Neutrophil (primary cell): ENCODE measurements at regions not wholly inside any gene's neighbourhood (a gene's known extent, or its start where the extent isn't known, plus 50 kb on each side); places are given as distances from the start of the nearest gene placed in this dataset.

Experiments
- H3K27ac ChIP-seq: fragments of 200-600 bp; sonication (generic); 2 replicates; pipeline ENCODE4 v1.5.1; 2016; ENCODE audit warnings: mild to moderate bottlenecking, moderate library complexity
- H3K27me3 ChIP-seq: fragments of 200-600 bp; sonication (generic); 2 replicates; pipeline ENCODE4 v1.6.0; 2016; ENCODE audit warnings: mild to moderate bottlenecking
- H3K36me3 ChIP-seq: fragments of 200-600 bp; sonication (generic); 2 replicates; pipeline ENCODE4 v1.5.1; 2017
- H3K4me1 ChIP-seq, 2 experiments: fragments of 200-600 bp in 1 of 2; sonication (generic) in 1 of 2; 1 replicate in 1 of 2; 2 replicates in 1 of 2; pipeline versions ENCODE4 v1.5.1 to v1.6.1; 2013 to 2016; ENCODE audit warnings: low read depth in 1 of 2, low read length in 1 of 2, mild to moderate bottlenecking in 1 of 2, moderate library complexity in 1 of 2; ENCODE audit not compliant: control insufficient read depth in 1 of 2, insufficient read depth in 1 of 2
- H3K4me3 ChIP-seq, 2 experiments: fragments of 200-600 bp in 1 of 2; sonication (generic) in 1 of 2; 1 replicate in 1 of 2; 2 replicates in 1 of 2; pipeline ENCODE4 v1.5.1; 2013 to 2016; ENCODE audit warnings: low read depth in 1 of 2, low read length in 1 of 2, mild to moderate bottlenecking in 1 of 2, moderate library complexity in 1 of 2
- H3K9me3 ChIP-seq: fragments of 200-600 bp; sonication (generic); 2 replicates; pipeline ENCODE4 v1.5.1; 2016
- TF ChIP-seq, protein P1 (sequence below): fragments of 200-600 bp; sonication (generic); IDR thresholded peaks from 2 replicates; pipeline ENCODE4 v1.5.1; 2016; ENCODE audit warnings: antibody characterized with exemption

DNA sequence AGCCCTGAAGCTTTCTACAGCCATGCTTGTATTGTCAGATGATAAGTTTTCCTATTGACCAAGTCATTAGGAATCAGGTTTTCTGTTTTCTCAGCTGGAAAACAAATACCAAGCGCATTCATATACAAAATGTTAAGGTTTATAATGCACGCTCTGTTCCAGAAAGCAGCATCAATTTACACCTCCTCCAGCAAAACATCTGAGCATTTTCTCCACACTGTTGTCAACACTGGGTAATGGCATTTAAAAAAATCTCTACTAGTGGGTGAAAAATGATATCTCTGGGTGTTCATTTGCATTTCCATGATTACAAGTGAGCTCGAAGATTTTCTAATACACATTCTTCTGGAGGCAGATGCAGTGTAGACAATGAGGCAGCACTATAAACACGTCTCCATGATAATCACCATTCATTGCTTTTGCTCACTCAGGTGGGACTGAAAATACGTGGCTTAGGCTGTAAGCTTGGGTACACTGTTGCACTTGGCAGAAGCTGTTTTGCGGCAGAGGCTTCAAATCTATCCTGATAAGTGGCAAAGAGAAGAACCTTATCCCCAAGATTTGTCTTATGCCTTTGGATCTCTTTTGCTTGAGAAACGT is 114.8 kb upstream of the PLPP4 start:
- Histone ChIP-seq H3K9me3 (no peaks in the 10 kb centered on the region), H3K27me3 (no peaks in the 10 kb centered on the region), H3K4me3 (no peak overlapping the region), H3K36me3 (no peaks in the 10 kb centered on the region), H3K27ac (no peak overlapping the region), H3K4me1 (no peaks in the 10 kb centered on the region)
- TF ChIP-seq, protein P1, sequence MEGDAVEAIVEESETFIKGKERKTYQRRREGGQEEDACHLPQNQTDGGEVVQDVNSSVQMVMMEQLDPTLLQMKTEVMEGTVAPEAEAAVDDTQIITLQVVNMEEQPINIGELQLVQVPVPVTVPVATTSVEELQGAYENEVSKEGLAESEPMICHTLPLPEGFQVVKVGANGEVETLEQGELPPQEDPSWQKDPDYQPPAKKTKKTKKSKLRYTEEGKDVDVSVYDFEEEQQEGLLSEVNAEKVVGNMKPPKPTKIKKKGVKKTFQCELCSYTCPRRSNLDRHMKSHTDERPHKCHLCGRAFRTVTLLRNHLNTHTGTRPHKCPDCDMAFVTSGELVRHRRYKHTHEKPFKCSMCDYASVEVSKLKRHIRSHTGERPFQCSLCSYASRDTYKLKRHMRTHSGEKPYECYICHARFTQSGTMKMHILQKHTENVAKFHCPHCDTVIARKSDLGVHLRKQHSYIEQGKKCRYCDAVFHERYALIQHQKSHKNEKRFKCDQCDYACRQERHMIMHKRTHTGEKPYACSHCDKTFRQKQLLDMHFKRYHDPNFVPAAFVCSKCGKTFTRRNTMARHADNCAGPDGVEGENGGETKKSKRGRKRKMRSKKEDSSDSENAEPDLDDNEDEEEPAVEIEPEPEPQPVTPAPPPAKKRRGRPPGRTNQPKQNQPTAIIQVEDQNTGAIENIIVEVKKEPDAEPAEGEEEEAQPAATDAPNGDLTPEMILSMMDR: no peak

DNA sequence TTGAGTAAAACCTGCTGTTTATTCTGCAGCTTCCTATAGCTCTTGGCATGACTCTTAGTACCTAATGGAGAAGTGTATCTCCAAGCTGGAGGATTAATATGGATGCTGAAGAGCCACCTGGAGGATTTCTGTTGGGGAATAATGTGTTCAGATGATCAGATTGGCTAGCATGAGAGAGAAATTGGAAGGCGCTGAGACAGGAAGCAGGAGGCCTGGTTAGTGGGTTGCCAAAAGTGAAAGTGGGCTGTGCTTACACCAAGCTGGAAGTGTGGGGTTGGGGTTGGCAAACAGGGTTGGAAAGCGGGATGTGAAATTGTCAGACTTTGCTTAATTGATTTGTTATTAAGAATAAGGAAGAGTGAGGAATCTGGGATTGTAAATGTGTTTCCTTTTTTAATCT is 111.8 kb upstream of the PLPP4 start:
- Histone ChIP-seq H3K4me3 (no peak overlapping the region), H3K27me3 (no peaks in the 10 kb centered on the region), H3K4me1 (no peaks in the 10 kb centered on the region), H3K9me3 (no peaks in the 10 kb centered on the region), H3K27ac (no peak overlapping the region), H3K36me3 (no peaks in the 10 kb centered on the region)
- TF ChIP-seq, protein P1: no peak

DNA sequence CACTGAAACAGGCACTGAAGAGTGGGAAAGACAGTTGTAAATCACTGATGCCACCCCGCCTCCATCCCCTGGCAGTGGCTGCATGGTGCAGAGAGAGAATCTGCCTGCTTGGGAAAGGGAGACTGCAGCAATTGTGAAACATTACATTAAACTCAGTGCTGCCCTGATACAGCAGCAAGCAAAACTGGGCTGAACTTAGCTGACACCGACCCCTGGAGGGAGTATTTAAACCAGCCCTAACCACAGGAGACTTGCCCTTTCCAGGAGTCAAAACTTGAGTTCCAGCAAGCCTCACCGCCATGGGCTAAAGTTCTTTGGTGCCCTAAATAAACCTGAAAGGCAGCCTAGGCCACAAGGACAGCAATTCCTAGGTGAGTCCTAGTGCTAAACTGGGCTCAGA is 109.4 kb upstream of the PLPP4 start:
- Histone ChIP-seq H3K4me3 (no peak overlapping the region), H3K27me3 (no peaks in the 10 kb centered on the region), H3K27ac (no peak overlapping the region), H3K9me3 (no peaks in the 10 kb centered on the region), H3K36me3 (no peaks in the 10 kb centered on the region), H3K4me1 (no peaks in the 10 kb centered on the region)
- TF ChIP-seq, protein P1: no peak

DNA sequence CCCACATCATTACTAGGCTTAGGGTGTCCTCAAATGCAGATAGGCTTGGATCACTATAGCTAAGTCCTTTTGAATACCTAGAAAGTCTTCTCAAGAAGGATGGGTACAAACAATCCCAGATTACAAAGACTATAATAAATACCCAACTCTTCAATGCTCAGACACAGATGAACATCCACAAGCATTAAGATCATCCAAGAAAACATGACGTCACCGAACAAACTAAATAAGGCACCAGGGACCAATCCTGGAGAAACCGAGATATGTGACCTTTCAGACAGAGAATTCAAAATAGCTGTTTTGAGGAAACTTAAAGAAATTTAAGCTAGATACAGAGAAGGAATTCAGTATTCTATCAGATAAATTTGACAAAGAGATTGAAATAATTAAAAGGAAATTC is 108.0 kb upstream of the PLPP4 start:
- no peaks in the 10 kb centered on the region for H3K9me3 ChIP-seq
- no peak overlapping the region for H3K4me3 ChIP-seq
- H3K36me3 ChIP-seq: no peaks in the 10 kb centered on the region
- H3K27me3 ChIP-seq: no peaks in the 10 kb centered on the region
- TF ChIP-seq, protein P1: no peak
- no peaks in the 10 kb centered on the region for H3K4me1 ChIP-seq
- H3K27ac ChIP-seq: no peak overlapping the region

DNA sequence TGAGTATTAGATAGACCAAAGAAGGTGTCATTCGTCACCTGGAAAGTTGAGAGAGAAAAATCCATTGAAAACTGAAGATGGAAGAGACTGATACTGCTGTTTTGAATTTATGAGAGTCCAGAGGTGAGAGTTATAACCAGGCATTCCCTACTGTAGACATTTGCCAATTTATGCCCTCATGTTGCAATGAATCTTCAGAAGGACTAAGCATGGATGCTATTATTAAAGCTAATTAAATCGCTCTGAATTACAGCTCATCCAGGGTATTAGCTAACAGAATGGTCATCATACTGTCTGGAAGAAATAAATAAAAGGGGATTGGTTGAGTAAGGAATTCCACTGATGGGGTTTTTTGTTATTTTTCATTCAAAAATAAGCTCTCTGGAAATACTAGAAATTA is 101.6 kb upstream of the PLPP4 start:
- Histone ChIP-seq H3K4me1 (no peaks in the 10 kb centered on the region), H3K4me3 (no peak overlapping the region), H3K27me3 (no peaks in the 10 kb centered on the region), H3K27ac (no peak overlapping the region), H3K36me3 (no peaks in the 10 kb centered on the region), H3K9me3 (no peaks in the 10 kb centered on the region)
- TF ChIP-seq, protein P1: no peak

DNA sequence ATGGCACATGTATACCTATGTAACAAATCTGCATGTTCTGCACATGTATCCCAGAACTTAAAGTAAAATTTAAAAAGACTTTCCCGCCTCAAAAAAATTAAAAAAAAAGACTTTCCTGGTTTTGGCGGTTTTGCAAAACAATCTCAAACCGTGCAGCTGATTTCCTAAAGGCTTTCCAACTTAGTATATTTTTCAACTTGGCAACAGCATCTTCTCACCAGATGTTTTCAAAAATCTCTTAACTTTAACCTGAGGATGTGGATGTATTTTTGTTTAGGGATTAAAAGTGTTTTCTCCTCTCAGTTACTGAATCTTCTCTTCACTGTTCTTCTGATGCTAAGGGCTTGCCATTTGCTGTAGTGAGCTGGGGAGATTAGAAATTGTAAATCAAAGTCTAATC is 96.5 kb upstream of the PLPP4 start:
- no peaks in the 10 kb centered on the region for H3K36me3 ChIP-seq
- no peak overlapping the region for H3K27ac ChIP-seq
- no peaks in the 10 kb centered on the region for H3K27me3 ChIP-seq
- H3K4me1 ChIP-seq: no peaks in the 10 kb centered on the region
- TF ChIP-seq, protein P1: no peak
- H3K9me3 ChIP-seq: no peaks in the 10 kb centered on the region
- H3K4me3 ChIP-seq: no peak overlapping the region
